ENCODE measurements at regions not wholly inside any gene's neighbourhood (a gene's known extent, or its start where the extent isn't known, plus 50 kb on each side); places are given as distances from the start of the nearest gene placed in this dataset.

GRCh38 chr6:126535138-126535537 is 195.2 kb downstream of the CENPW start:
- DNase-seq (no peak), ATAC-seq (ENCODE audit: low read depth) (no peak)
- no peaks in the 10 kb centered on the region for H4K20me1 ChIP-seq (ENCODE audit: insufficient read depth, low read length)
- no peak overlapping the region for H2BK120ac ChIP-seq (ENCODE audit: low read depth, low read length)
- no peak overlapping the region for H4K91ac ChIP-seq (ENCODE audit: insufficient read depth, low read depth, low read length)
- intact Hi-C loops (cut with micrococcal nuclease) (no loop called here), dilution Hi-C loops (cut with HindIII; ENCODE audit: low sequenced_read_pairs, unreplicated experiment) (no loop called here), in situ Hi-C loops (cut with MboI; ENCODE audit: low sequenced_read_pairs) (no loop called here)
- POLR2A ChIA-PET (ENCODE audit: unreplicated experiment): no interaction called here
- H3K27ac ChIP-seq (ENCODE audit: insufficient read depth, low read length): no peak overlapping the region
- H3K4me1 ChIP-seq (ENCODE audit: control insufficient read depth, insufficient read depth, low read length): no peaks in the 10 kb centered on the region
- no peak overlapping the region for H2AFZ ChIP-seq (replicated peaks; ENCODE audit: low read length, poor library complexity)
- H3K4me3 ChIP-seq (ENCODE audit: insufficient read depth, low read depth, low read length): no peak overlapping the region
- H2AK9ac ChIP-seq (replicated peaks; ENCODE audit: low read depth, low read length, poor library complexity): no peak overlapping the region
- no peak overlapping the region for H3K4ac ChIP-seq (ENCODE audit: low read depth, low read length)
- no peak overlapping the region for H4K5ac ChIP-seq (ENCODE audit: low read depth, low read length)
- no peak overlapping the region for H2AK5ac ChIP-seq (ENCODE audit: low read depth, low read length)
- no peaks in the 10 kb centered on the region for H3K9me1 ChIP-seq (ENCODE audit: insufficient read depth, low read length)
- no peak overlapping the region for H3K9ac ChIP-seq (ENCODE audit: low read depth, low read length)
- no peaks in the 10 kb centered on the region for H3K27me3 ChIP-seq (ENCODE audit: control insufficient read depth, insufficient read depth, low read length)
- no peak overlapping the region for H4K8ac ChIP-seq (ENCODE audit: low read depth in 2 of 2, low read length in 2 of 2)
- H3K36me3 ChIP-seq (ENCODE audit: control insufficient read depth, insufficient read depth, low read length): no peaks in the 10 kb centered on the region
- no TSS peak for BruUV-seq (replicated peaks)
- H3K23ac ChIP-seq (ENCODE audit: low read depth, low read length): no peak overlapping the region
- no peak overlapping the region for H2BK5ac ChIP-seq (ENCODE audit: low read depth, low read length, poor library complexity, severe bottlenecking)
- H2BK15ac ChIP-seq (ENCODE audit: low read depth, low read length): no peak overlapping the region
- WGBS, 2 experiments (ENCODE audit: extremely low coverage in 2 of 2, insufficient read length in 1 of 2): no CpG with 5 or more reads among the region's 3 CpGs
- H3K56ac ChIP-seq (ENCODE audit: extremely low read depth, insufficient read depth, low read length): no peak overlapping the region
- no peak for TF ChIP-seq FOS (IDR thresholded peaks at IDR 0.05; ENCODE audit: low read depth, low read length)
- no peak for TF ChIP-seq CHD1 (IDR thresholded peaks at IDR 0.05; ENCODE audit: low read depth, low read length)
- TF ChIP-seq MXI1 (IDR thresholded peaks at IDR 0.05; ENCODE audit: borderline replicate concordance, low read depth, low read length): no peak
- TF ChIP-seq RCOR1 (IDR thresholded peaks at IDR 0.05; ENCODE audit: insufficient replicate concordance, low read length): no peak
- no peak for TF ChIP-seq BHLHE40 (IDR thresholded peaks at IDR 0.05; ENCODE audit: low read depth, low read length)
- no peak for TF ChIP-seq NFE2L2 (IDR thresholded peaks at IDR 0.05; ENCODE audit: low read depth, low read length)
- TF ChIP-seq CTCF (conservative IDR thresholded peaks at IDR 0.05; ENCODE audit: low read depth, low read length): no peak
- TF ChIP-seq ELK1 (IDR thresholded peaks at IDR 0.05; ENCODE audit: borderline replicate concordance, low read depth, low read length): no peak
- TF ChIP-seq POLR2A (IDR thresholded peaks at IDR 0.05; ENCODE audit: low read depth, low read length): no peak
- TF ChIP-seq MAFK (IDR thresholded peaks at IDR 0.05; ENCODE audit: low read depth, low read length): no peak
- no peak for TF ChIP-seq CEBPB (IDR thresholded peaks at IDR 0.05; ENCODE audit: low read depth, low read length)
- TF ChIP-seq SMC3 (IDR thresholded peaks at IDR 0.05; ENCODE audit: low read depth, low read length): no peak
- TF ChIP-seq MAZ (IDR thresholded peaks at IDR 0.05; ENCODE audit: borderline replicate concordance, low read depth, low read length): no peak
- CTCF ChIA-PET: no interaction called here
- H3K18ac ChIP-seq (ENCODE audit: low read depth, low read length): no peak overlapping the region
- H3K9me3 ChIP-seq (ENCODE audit: control insufficient read depth, insufficient read depth, low read length): no peaks in the 10 kb centered on the region
- H3K14ac ChIP-seq (replicated peaks; ENCODE audit: low read depth, low read length): no peak overlapping the region
- no peak overlapping the region for H2BK20ac ChIP-seq (ENCODE audit: low read depth, low read length)
- H3K79me1 ChIP-seq (ENCODE audit: low read depth in 1 of 2, low read length in 2 of 2): no peaks in the 10 kb centered on the region
- H3K4me2 ChIP-seq (ENCODE audit: low read depth, low read length): no peak overlapping the region
